ENCODE measurements at regions not wholly inside any gene's neighbourhood (a gene's known extent, or its start where the extent isn't known, plus 50 kb on each side); places are given as distances from the start of the nearest gene placed in this dataset.
"Not testable (repeated sequence)": the region's sequence is repeated elsewhere in the genome, so short reads cannot be mapped to it uniquely, and the experiment has no call there.

- no peak for DNase-seq
These were observed 688.3 kb upstream of the DIAPH2 start for GRCh38 chrX:95996294-95996693.

DNA sequence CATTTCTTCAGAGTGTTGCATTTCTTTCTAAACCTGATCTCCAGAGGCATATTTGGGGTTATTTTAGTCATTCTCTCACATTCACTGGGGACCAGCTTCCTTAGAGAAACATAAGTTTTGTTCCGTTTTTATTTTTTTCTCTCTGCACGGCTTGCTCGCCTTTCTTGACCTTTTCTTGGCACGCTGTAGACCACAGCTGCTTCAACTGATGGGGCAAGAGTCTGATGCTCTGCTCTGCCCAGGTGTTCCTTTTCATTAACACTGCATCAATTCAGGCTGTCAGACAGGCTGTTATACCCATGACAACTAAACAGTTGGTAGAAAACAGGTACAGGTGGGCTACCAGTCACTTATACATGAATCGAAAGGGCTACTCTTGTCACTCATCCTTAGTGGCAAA lies 682.2 kb upstream of the DIAPH2 start:
- no peak for DNase-seq

GRCh38 chrX:96004386-96004785 lies 680.3 kb upstream of the DIAPH2 start:
- DNase-seq = no peak

- no peak for DNase-seq
These were observed 678.4 kb upstream of the DIAPH2 start for GRCh38 chrX:96006281-96006680.

GRCh38 chrX:96027407-96027806 lies 657.2 kb upstream of the DIAPH2 start:
- DNase-seq = no peak

DNA sequence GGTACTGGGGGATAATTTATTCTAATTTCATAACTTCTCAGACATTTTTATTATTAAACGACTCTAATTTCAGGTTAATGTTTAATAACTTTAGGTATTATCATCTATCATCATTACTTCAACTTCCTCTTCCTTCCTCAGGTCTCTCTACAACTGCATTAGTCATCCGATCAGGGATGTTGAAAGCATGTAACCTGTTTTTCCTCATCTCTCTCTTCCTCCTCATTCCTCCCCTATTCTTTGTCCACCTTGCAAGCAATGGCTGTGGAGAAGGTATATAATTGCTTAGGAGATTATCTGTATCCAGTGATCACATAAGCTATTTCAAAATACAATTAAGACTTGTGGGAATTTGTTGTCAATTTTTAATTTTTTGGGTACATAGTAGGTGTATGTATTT lies 632.6 kb upstream of the DIAPH2 start:
- no peak for DNase-seq

DNA sequence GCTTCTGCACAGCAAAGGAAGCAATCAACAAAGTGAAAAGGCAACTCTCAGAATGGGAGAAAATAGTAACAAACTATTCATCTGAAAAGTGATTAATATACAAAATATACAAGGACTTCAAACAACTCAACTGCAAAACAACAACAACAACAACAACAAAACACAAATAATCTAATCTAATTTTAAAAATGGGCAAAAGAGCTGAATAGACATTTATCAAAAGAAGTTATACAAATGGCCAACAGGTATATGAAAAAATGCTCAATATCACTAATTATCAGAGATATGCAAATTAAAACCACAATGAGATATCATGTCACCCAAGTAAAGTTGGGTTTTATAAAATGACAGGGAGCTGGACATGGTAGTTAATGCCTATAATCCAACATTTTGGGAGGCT lies 602.8 kb upstream of the DIAPH2 start:
- DNase-seq = no peak

DNA sequence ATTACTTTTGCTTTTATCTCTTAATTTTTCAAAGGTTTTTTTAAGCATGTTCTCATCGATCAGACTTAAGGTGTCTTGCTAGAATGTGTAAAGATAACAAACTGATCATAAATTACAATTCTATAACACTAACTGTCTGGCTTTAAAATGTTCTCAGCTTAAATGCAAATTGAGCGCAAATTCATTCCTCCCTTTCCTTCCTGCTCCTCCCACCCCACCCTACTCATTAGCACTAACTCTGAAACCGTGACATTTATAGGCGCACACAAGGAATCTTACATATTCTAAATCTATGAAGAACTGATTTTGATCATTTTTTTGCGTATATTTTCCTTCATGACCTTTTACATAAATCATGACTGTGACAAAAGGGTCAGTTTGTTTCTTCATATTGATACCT lies 590.0 kb upstream of the DIAPH2 start:
- no peak for DNase-seq

DNA sequence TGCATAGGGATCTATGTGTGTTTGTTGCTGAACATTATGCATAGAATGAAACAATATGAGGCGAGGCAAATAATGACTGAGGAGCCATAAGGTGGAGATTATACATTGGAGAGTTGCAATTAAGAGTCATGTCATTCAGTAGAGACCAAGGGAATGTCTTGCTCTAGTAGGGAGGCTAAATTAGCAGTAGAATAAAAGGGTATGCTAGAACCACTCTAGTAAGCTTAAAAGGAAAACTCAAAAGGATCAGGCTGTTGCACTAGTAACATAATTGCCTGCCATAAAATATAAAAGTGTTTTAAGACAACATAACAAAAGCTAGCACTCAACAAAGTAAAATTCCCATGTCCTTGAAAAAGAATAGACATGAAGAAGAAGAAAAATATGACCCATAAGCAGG lies 586.2 kb upstream of the DIAPH2 start:
- no peak for DNase-seq

GRCh38 chrX:96102997-96103396 lies 581.6 kb upstream of the DIAPH2 start:
- no peak for DNase-seq

GRCh38 chrX:96112689-96113088 lies 572.0 kb upstream of the DIAPH2 start:
- no peak for DNase-seq

- DNase-seq = no peak
These were observed 558.5 kb upstream of the DIAPH2 start for GRCh38 chrX:96126182-96126581.

DNA sequence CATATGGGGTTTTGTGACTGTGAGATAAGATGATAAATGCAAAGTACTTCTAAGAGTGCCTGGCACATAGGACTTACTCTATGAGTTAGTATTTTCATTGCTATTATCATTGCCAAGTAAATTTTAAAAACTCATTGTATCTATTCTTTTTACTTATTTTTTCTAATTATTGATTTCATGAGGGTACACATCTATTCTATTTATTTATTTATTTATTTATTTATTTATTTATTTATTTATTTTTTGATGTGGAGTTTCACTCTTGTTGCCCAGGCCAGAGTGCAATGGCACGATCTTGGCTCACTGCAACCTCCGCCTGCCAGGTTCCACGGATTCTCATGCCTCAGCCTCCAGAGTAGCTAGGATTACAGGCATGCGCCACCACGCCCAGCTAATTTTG lies 556.6 kb upstream of the DIAPH2 start:
- DNase-seq = not testable (repeated sequence)

GRCh38 chrX:96140796-96141195 lies 543.8 kb upstream of the DIAPH2 start:
- no peak for DNase-seq

DNA sequence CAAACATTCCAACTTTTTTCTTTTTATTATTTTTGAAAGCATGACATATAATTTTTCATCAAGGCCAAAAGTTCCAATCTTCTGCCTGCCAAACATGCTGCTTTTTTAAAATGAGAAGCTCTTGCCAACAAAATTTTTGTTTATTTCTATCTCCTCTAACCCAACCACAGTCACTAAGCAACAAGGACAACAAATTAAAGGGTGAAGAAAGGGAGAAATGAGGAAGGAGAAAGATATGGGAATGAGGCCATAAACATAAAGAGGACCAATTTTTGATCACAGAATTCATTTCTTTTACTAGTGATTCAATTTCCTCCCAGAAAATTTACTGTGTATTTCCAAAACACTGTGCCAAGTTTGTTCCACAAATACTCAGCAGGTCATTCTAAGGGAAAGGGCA lies 537.0 kb upstream of the DIAPH2 start:
- DNase-seq = no peak

- DNase-seq = no peak
These were observed 514.0 kb upstream of the DIAPH2 start for GRCh38 chrX:96170626-96171025.

DNA sequence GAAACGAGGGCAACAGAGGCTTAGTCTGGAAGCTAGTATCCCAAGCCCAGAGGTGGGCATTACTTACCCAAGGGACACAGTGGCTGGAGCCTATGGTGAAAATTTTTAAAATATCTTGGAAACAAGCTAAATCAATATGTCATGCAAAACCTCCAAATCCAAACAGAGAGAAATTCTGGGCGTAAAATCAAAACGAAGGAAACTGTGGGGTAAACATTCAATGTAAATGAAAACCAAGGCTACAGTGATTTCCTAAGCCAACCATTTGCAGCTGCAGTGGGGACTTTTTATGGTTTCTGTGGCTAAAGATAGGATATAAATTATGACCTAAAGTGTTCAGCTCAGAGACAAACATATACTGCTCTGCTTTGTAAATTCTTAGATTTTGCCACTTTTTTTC lies 507.7 kb upstream of the DIAPH2 start:
- no peak for DNase-seq

DNA sequence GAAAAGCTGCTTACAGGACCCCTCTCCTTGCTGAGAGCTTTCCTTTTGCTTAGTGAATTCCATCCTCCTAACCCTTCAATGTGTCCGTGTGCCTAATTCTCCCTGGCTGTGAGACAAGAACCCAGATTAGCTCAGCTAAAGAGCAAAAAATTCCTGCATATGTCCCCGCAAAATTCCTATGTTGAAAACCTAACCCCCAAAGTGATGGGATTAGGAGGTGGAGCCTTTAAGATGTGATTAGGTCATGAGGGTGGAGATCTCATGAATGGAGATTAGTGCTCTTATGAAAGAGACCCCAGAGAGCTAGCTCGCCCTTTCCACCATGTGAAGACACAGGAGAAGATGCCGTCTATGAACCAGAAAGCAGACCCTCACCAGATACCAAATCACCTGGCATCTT lies 503.0 kb upstream of the DIAPH2 start:
- DNase-seq = no peak

- DNase-seq = no peak
These were observed 502.3 kb upstream of the DIAPH2 start for GRCh38 chrX:96182366-96182765.

DNA sequence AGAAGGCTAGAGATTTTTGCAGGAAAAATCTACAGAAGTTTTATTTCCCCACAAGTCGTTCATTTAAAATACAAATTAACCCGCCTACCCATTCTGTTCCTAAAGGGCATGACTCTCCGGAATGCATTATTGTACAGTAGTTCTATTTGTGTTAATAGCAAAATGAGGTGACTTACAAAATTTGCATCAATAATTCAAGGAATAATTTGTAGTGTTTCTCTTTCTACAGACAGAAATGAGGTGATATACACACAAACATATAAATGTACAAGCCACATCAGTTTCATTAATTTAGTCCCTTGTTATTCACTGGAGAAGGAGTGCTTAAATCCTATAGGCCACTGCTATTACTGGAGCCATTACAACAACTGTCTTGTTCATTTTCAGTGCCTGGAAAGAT lies 501.3 kb upstream of the DIAPH2 start:
- no peak for DNase-seq

GRCh38 chrX:96183843-96184242 lies 500.8 kb upstream of the DIAPH2 start:
- DNase-seq = no peak

DNA sequence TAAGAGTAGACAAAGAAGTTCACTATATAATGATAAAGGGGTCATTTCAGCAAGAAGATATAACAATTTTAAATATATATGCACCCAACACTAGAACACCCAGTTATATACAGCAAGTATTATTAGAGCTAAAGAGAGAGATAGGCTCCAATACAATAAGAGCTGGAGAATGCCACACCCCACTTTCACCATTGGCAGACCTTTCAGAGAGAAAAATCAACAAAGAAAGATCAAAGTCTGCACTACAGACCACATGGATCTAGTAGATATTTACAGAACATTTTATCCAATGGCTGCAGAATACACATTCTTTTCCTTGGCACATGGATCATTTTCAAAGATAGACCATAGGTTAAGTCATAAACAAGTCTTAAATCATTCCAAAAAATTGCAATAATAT lies 479.7 kb upstream of the DIAPH2 start:
- DNase-seq = no peak

- peak; percentile 16 for DNase-seq
These were observed 472.7 kb upstream of the DIAPH2 start for GRCh38 chrX:96211953-96212352.

- not testable (repeated sequence) for DNase-seq
These were observed 470.0 kb upstream of the DIAPH2 start for GRCh38 chrX:96214681-96215080.

DNA sequence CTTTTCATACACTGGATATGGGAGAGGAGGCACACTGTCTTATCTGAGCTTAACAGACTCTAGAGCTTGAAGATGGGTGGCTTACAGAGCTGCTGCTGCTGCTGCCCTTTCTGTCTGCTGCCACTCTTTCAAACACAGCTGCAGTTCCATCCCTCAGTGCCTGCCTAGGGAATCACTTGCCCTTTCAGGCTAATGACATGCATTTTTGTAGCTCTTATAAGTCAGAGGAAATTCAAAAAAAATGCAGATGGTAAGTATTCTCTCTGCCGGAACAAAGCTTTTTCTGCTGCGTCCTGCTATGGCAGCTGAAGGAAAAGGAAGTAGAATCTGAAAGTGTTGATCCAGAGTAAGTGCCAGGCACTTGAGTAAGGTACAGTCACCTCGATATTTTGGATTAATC lies 460.4 kb upstream of the DIAPH2 start:
- no peak for DNase-seq

- DNase-seq = no peak
These were observed 439.7 kb upstream of the DIAPH2 start for GRCh38 chrX:96244955-96245354.
